SK-N-SH treated with all-trans-retinoic acid at 6 μM for 48 hours (cell line): ENCODE measurements at regions not wholly inside any gene's neighbourhood (a gene's known extent, or its start where the extent isn't known, plus 50 kb on each side); places are given as distances from the start of the nearest gene placed in this dataset.

Source experiments
- ATAC-seq: fragments of 200-7000 bp; cut with Tn5 transposase; 3 replicates; pipeline ENCODE4 v1.9.1; 2020; ENCODE audit warnings: mild to moderate bottlenecking, moderate library complexity
- ARNTL ChIP-seq: fragments of 450-650 bp; formaldehyde crosslinking; IDR thresholded peaks from 2 replicates; pipeline ENCODE4 v1.5.0; 2020; ENCODE audit warnings: low read depth, mild to moderate bottlenecking, moderate library complexity, borderline replicate concordance
- BACH2 ChIP-seq: fragments of 250-450 bp; sonication (Bioruptor Pico); IDR thresholded peaks from 2 replicates; pipeline ENCODE4 v1.9.0; 2021; ENCODE audit warnings: mild to moderate bottlenecking, borderline replicate concordance
- CSDC2 ChIP-seq: fragments of 250-450 bp; sonication (Bioruptor Pico); IDR thresholded peaks from 2 replicates; pipeline ENCODE4 v1.5.0; 2020; ENCODE audit warnings: mild to moderate bottlenecking, moderate library complexity
- ESRRG ChIP-seq: fragments of 250-450 bp; sonication (Bioruptor Pico); IDR thresholded peaks from 2 replicates; pipeline ENCODE4 v1.6.1; 2021; ENCODE audit warnings: mild to moderate bottlenecking
- ISL1 ChIP-seq: fragments of 250-450 bp; sonication (Bioruptor Pico); IDR thresholded peaks from 2 replicates; pipeline ENCODE4 v2.1.2; 2022; ENCODE audit warnings: mild to moderate bottlenecking, moderate library complexity
- OSR1 ChIP-seq: fragments of 250-450 bp; sonication (Bioruptor Pico); IDR thresholded peaks from 2 replicates; pipeline ENCODE4 v1.8.0; 2022; ENCODE audit warnings: moderate library complexity, mild to moderate bottlenecking, inconsistent platforms
- PPARA ChIP-seq: fragments of 250-450 bp; sonication (Bioruptor Pico); IDR thresholded peaks from 2 replicates; pipeline ENCODE4 v1.5.0; 2020; ENCODE audit warnings: mild to moderate bottlenecking, borderline replicate concordance
- RARB ChIP-seq: fragments of 250-450 bp; sonication (Bioruptor Pico); IDR thresholded peaks from 2 replicates; pipeline ENCODE4 v1.8.0; 2021; ENCODE audit warnings: mild to moderate bottlenecking, moderate library complexity
- SNAI2 ChIP-seq: fragments of 250-450 bp; sonication (Bioruptor Pico); IDR thresholded peaks from 2 replicates; pipeline ENCODE4 v1.5.0; 2020; ENCODE audit warnings: mild to moderate bottlenecking, moderate library complexity
- TCF4 ChIP-seq: fragments of 250-450 bp; sonication (Bioruptor Pico); IDR thresholded peaks from 2 replicates; pipeline ENCODE4 v1.8.0; 2021; ENCODE audit warnings: mild to moderate bottlenecking, moderate library complexity, borderline replicate concordance
- TOX ChIP-seq: fragments of 250-450 bp; sonication (Bioruptor Pico); IDR thresholded peaks from 2 replicates; pipeline ENCODE4 v1.8.0; 2021; ENCODE audit warnings: mild to moderate bottlenecking, moderate library complexity, borderline replicate concordance
- ZC3H10 ChIP-seq: fragments of 250-450 bp; sonication (Bioruptor Pico); IDR thresholded peaks from 2 replicates; pipeline ENCODE4 v1.5.1; 2021; ENCODE audit warnings: mild to moderate bottlenecking, moderate library complexity
- ZFP3 ChIP-seq: fragments of 250-450 bp; sonication (Bioruptor Pico); IDR thresholded peaks from 2 replicates; pipeline ENCODE4 v1.5.0; 2020; ENCODE audit warnings: mild to moderate bottlenecking, moderate library complexity
- ZFP30 ChIP-seq: fragments of 450-650 bp; formaldehyde crosslinking; IDR thresholded peaks from 2 replicates; pipeline ENCODE4 v1.5.0; 2022; ENCODE audit warnings: mild to moderate bottlenecking, moderate library complexity
- ZNF565 ChIP-seq: fragments of 450-650 bp; formaldehyde crosslinking; conservative IDR thresholded peaks from 2 replicates; pipeline ENCODE4 v1.5.0; 2020; ENCODE audit warnings: low read depth, mild to moderate bottlenecking, moderate library complexity
- ZNF70 ChIP-seq: fragments of 450-650 bp; formaldehyde crosslinking; IDR thresholded peaks from 2 replicates; pipeline ENCODE4 v1.5.0; 2020; ENCODE audit warnings: mild to moderate bottlenecking, moderate library complexity
- ZNF8 ChIP-seq: fragments of 450-650 bp; formaldehyde crosslinking; IDR thresholded peaks from 2 replicates; pipeline ENCODE4 v1.5.0; 2020; ENCODE audit warnings: mild to moderate bottlenecking, moderate library complexity
- TF ChIP-seq, protein P1 (sequence below): fragments of 250-450 bp; sonication (Bioruptor Pico); IDR thresholded peaks from 2 replicates; pipeline ENCODE4 v1.8.0; 2020; ENCODE audit warnings: mild to moderate bottlenecking, moderate library complexity, borderline replicate concordance
- TF ChIP-seq, protein P2 (sequence below): fragments of 250-450 bp; sonication (Bioruptor Pico); IDR thresholded peaks from 2 replicates; pipeline ENCODE4 v1.5.1; 2021; ENCODE audit warnings: mild to moderate bottlenecking, moderate library complexity
- TF ChIP-seq, protein P3 (sequence below): fragments of 250-450 bp; sonication (Bioruptor Pico); IDR thresholded peaks from 2 replicates; pipeline ENCODE4 v1.5.1; 2020; ENCODE audit warnings: low read depth, mild to moderate bottlenecking, moderate library complexity
- TF ChIP-seq, protein P4 (sequence below): fragments of 250-450 bp; sonication (Bioruptor Pico); IDR thresholded peaks from 2 replicates; pipeline ENCODE4 v1.5.0; 2020; ENCODE audit warnings: mild to moderate bottlenecking, moderate library complexity

DNA sequence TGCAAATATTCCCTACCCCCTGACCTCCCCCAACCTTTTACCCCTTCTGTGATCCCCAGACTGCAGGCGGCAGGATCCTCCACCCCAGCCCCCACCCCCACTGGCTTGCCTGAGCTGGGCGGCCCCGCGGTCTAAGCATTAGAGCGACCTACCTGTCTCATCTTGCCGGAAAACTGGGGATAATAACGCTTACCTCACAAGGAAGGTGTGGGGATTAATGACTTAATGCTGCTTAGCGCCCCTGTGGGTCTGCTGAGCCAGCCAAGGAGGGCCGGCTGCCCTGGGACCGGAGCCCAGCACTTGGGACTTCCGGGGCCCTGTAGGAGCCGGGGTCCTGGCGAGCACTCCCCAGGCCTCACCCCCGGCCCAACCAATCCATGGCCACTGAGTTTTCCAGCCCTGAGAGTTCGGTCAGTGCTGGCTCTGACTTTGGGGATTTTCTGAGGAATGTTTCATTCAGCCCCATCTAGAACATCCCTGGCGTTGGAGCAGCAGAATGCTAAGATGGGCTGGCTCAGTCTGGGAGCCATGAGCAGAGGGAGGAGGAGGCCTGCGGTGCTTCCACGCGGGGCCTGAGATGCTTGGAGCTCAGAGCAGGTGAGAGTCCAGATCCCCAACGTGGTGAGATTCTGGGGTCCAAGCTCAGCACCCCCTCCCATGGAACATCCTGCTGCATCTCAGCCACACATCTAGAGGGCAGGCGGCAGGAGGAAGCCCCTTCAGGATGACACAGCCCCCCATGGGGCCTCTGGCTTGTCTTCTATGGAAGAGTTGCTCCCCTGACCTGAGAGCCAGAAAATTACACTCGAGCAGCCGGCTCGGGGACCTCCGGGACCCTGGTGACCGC is 97.9 kb downstream of the RIPK4 start:
- TF ChIP-seq ZFP30 (CRISPR knock-in tag) (no peak), ZNF8 (CRISPR knock-in tag) (no peak), PPARA (CRISPR knock-in tag) (no peak), ARNTL (CRISPR knock-in tag) (no peak), TCF4 (CRISPR knock-in tag) (no peak), RARB (no peak), ZNF70 (no peak), ZNF565 (no peak), ESRRG (CRISPR knock-in tag) (no peak), ISL1 (CRISPR knock-in tag) (no peak), ZFP3 (CRISPR knock-in tag) (no peak), BACH2 (CRISPR knock-in tag) (no peak), TOX (no peak), OSR1 (CRISPR knock-in tag) (no peak), ZC3H10 (CRISPR knock-in tag) (no peak)
- TF ChIP-seq, protein P1, sequence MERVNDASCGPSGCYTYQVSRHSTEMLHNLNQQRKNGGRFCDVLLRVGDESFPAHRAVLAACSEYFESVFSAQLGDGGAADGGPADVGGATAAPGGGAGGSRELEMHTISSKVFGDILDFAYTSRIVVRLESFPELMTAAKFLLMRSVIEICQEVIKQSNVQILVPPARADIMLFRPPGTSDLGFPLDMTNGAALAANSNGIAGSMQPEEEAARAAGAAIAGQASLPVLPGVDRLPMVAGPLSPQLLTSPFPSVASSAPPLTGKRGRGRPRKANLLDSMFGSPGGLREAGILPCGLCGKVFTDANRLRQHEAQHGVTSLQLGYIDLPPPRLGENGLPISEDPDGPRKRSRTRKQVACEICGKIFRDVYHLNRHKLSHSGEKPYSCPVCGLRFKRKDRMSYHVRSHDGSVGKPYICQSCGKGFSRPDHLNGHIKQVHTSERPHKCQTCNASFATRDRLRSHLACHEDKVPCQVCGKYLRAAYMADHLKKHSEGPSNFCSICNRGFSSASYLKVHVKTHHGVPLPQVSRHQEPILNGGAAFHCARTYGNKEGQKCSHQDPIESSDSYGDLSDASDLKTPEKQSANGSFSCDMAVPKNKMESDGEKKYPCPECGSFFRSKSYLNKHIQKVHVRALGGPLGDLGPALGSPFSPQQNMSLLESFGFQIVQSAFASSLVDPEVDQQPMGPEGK (CRISPR knock-in tag) = no peak
- TF ChIP-seq, protein P2, sequence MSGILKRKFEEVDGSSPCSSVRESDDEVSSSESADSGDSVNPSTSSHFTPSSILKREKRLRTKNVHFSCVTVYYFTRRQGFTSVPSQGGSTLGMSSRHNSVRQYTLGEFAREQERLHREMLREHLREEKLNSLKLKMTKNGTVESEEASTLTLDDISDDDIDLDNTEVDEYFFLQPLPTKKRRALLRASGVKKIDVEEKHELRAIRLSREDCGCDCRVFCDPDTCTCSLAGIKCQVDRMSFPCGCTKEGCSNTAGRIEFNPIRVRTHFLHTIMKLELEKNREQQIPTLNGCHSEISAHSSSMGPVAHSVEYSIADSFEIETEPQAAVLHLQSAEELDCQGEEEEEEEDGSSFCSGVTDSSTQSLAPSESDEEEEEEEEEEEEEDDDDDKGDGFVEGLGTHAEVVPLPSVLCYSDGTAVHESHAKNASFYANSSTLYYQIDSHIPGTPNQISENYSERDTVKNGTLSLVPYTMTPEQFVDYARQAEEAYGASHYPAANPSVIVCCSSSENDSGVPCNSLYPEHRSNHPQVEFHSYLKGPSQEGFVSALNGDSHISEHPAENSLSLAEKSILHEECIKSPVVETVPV (CRISPR knock-in tag) = no peak
- TF ChIP-seq, protein P3, sequence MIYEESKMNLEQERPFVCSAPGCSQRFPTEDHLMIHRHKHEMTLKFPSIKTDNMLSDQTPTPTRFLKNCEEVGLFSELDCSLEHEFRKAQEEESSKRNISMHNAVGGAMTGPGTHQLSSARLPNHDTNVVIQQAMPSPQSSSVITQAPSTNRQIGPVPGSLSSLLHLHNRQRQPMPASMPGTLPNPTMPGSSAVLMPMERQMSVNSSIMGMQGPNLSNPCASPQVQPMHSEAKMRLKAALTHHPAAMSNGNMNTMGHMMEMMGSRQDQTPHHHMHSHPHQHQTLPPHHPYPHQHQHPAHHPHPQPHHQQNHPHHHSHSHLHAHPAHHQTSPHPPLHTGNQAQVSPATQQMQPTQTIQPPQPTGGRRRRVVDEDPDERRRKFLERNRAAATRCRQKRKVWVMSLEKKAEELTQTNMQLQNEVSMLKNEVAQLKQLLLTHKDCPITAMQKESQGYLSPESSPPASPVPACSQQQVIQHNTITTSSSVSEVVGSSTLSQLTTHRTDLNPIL = no peak
- ATAC-seq = no peak

DNA sequence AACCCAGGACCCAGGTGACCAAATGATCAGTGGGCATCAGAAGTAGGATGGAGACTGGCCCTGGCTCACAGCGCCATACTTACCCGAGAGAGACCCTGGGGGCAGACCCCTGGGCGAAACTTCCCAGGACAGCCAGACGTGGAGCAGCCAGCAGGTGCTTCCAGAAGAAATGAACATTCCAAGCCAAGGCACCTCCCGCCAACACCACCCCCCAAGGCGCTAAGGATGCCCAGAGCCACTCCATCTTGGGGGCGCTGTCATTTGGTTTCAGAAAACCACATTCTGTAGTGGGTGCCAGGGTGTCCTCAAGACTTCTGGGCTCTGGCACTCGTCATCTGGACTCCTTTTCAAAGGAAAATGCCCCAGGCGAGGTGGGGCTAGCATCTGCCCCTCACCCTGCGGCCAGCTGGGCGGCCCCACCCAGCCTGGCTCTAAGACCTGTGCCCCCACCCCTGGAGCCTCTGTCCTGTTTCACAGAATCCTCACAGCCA is 98.8 kb downstream of the RIPK4 start:
- no peak for ATAC-seq
- TF ChIP-seq, protein P4, sequence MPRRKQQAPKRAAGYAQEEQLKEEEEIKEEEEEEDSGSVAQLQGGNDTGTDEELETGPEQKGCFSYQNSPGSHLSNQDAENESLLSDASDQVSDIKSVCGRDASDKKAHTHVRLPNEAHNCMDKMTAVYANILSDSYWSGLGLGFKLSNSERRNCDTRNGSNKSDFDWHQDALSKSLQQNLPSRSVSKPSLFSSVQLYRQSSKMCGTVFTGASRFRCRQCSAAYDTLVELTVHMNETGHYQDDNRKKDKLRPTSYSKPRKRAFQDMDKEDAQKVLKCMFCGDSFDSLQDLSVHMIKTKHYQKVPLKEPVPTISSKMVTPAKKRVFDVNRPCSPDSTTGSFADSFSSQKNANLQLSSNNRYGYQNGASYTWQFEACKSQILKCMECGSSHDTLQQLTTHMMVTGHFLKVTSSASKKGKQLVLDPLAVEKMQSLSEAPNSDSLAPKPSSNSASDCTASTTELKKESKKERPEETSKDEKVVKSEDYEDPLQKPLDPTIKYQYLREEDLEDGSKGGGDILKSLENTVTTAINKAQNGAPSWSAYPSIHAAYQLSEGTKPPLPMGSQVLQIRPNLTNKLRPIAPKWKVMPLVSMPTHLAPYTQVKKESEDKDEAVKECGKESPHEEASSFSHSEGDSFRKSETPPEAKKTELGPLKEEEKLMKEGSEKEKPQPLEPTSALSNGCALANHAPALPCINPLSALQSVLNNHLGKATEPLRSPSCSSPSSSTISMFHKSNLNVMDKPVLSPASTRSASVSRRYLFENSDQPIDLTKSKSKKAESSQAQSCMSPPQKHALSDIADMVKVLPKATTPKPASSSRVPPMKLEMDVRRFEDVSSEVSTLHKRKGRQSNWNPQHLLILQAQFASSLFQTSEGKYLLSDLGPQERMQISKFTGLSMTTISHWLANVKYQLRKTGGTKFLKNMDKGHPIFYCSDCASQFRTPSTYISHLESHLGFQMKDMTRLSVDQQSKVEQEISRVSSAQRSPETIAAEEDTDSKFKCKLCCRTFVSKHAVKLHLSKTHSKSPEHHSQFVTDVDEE (CRISPR knock-in tag) = no peak
- no peak for TF ChIP-seq TCF4 (CRISPR knock-in tag)
- TF ChIP-seq ZFP3 (CRISPR knock-in tag) = no peak
- TF ChIP-seq, all 23 proteins: peak for 0

DNA sequence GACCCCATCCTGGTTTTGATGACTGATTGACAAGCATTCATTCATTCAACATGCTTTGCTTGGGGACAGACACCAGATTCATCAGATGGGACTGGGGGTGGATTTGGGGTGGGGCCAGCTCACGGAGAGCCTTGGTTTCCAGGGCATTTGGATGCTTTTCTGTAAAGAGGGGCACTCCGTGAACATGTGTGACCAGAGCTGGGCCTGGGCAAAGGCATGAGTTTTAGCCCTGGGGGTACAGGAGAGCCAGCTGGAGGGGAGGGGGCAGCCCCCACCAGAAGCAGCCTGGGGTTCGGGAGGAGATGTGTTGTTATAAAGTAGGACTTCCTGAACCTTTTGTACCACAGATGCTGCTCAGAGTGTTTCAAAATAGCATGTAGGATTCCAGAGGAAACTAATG is 99.7 kb downstream of the RIPK4 start:
- no peak for ATAC-seq
- TF ChIP-seq BACH2 (CRISPR knock-in tag) = no peak
- no peak for TF ChIP-seq ZFP3 (CRISPR knock-in tag)
- TF ChIP-seq SNAI2 = no peak
- TF ChIP-seq CSDC2 (CRISPR knock-in tag) = no peak
- no peak for TF ChIP-seq TOX
- no peak for TF ChIP-seq ZNF70
- TF ChIP-seq, protein P2 (CRISPR knock-in tag) = no peak
- TF ChIP-seq RARB = no peak
- TF ChIP-seq ZNF8 (CRISPR knock-in tag) = no peak
- TF ChIP-seq, protein P1 (CRISPR knock-in tag) = no peak
- TF ChIP-seq, protein P4 (CRISPR knock-in tag) = no peak
- no peak for TF ChIP-seq OSR1 (CRISPR knock-in tag)
- TF ChIP-seq ISL1 (CRISPR knock-in tag) = no peak
- TF ChIP-seq TCF4 (CRISPR knock-in tag) = no peak
